Mononuclear cell (primary cell): ENCODE measurements at regions not wholly inside any gene's neighbourhood (a gene's known extent, or its start where the extent isn't known, plus 50 kb on each side); places are given as distances from the start of the nearest gene placed in this dataset.

ENCODE experiments used
- H3K27me3 ChIP-seq: 2 replicates; pipeline ENCODE4 v1.6.0; 2011; ENCODE audit warnings: low read length, control low read depth; ENCODE audit not compliant: insufficient read depth
- H3K4me1 ChIP-seq: 2 replicates; pipeline ENCODE4 v1.5.1; 2011; ENCODE audit warnings: mild to moderate bottlenecking, low read length, control low read depth; ENCODE audit not compliant: insufficient read depth
- H3K4me3 ChIP-seq: 2 replicates; pipeline ENCODE4 v1.5.1; 2011; ENCODE audit warnings: mild to moderate bottlenecking, low read length, moderate library complexity
- H3K9me3 ChIP-seq: 2 replicates; pipeline ENCODE4 v1.5.1; 2011; ENCODE audit warnings: low read depth, mild to moderate bottlenecking, control low read depth, low read length

GRCh38 chr3:188068342-188068741 is 85.6 kb upstream of the LPP start:
- Histone ChIP-seq H3K4me3 (no peak overlapping the region), H3K27me3 (no peaks in the 10 kb centered on the region), H3K4me1 (no peaks in the 10 kb centered on the region), H3K9me3 (no peaks in the 10 kb centered on the region)

GRCh38 chr3:188071636-188072035 is 82.3 kb upstream of the LPP start:
- H3K27me3 ChIP-seq: no peaks in the 10 kb centered on the region
- H3K4me1 ChIP-seq: no peaks in the 10 kb centered on the region
- H3K4me3 ChIP-seq: no peak overlapping the region
- no peaks in the 10 kb centered on the region for H3K9me3 ChIP-seq

- no peaks in the 10 kb centered on the region for H3K9me3 ChIP-seq
- H3K4me1 ChIP-seq: no peaks in the 10 kb centered on the region
- no peaks in the 10 kb centered on the region for H3K27me3 ChIP-seq
- H3K4me3 ChIP-seq: no peak overlapping the region
These were observed 77.8 kb upstream of the LPP start for GRCh38 chr3:188076176-188076575.

GRCh38 chr3:188077160-188077799 is 76.7 kb upstream of the LPP start:
- Histone ChIP-seq H3K9me3 (no peaks in the 10 kb centered on the region), H3K4me1 (no peaks in the 10 kb centered on the region), H3K27me3 (no peaks in the 10 kb centered on the region), H3K4me3 (no peak overlapping the region)

GRCh38 chr3:188080091-188080490 is 73.9 kb upstream of the LPP start:
- Histone ChIP-seq H3K9me3 (no peaks in the 10 kb centered on the region), H3K4me3 (no peak overlapping the region), H3K27me3 (no peaks in the 10 kb centered on the region), H3K4me1 (no peaks in the 10 kb centered on the region)

- Histone ChIP-seq H3K9me3 (no peaks in the 10 kb centered on the region), H3K4me1 (no peaks in the 10 kb centered on the region), H3K27me3 (no peaks in the 10 kb centered on the region), H3K4me3 (no peak overlapping the region)
These were observed 71.9 kb upstream of the LPP start for GRCh38 chr3:188082031-188082430.

GRCh38 chr3:188082450-188082849 is 71.5 kb upstream of the LPP start:
- Histone ChIP-seq H3K4me3 (no peak overlapping the region), H3K9me3 (no peaks in the 10 kb centered on the region), H3K27me3 (no peaks in the 10 kb centered on the region), H3K4me1 (no peaks in the 10 kb centered on the region)

- H3K9me3 ChIP-seq: no peaks in the 10 kb centered on the region
- no peaks in the 10 kb centered on the region for H3K27me3 ChIP-seq
- no peak overlapping the region for H3K4me3 ChIP-seq
- H3K4me1 ChIP-seq: no peaks in the 10 kb centered on the region
These were observed 70.9 kb upstream of the LPP start for GRCh38 chr3:188083011-188083410.

- Histone ChIP-seq H3K4me1 (no peaks in the 10 kb centered on the region), H3K4me3 (no peak overlapping the region), H3K27me3 (no peaks in the 10 kb centered on the region), H3K9me3 (no peaks in the 10 kb centered on the region)
These were observed 69.0 kb upstream of the LPP start for GRCh38 chr3:188084752-188085583.

- no peaks in the 10 kb centered on the region for H3K27me3 ChIP-seq
These were observed 68.1 kb upstream of the LPP start for GRCh38 chr3:188085584-188086560.

GRCh38 chr3:188088948-188089685 is 64.8 kb upstream of the LPP start:
- H3K27me3 ChIP-seq: no peaks in the 10 kb centered on the region
- no peaks in the 10 kb centered on the region for H3K9me3 ChIP-seq
- no peak overlapping the region for H3K4me3 ChIP-seq
- H3K4me1 ChIP-seq: no peaks in the 10 kb centered on the region

More at GRCh38 chr3:188085584-188086560, 68.1 kb upstream of the LPP start:
- H3K4me1 ChIP-seq: no peaks in the 10 kb centered on the region
- no peaks in the 10 kb centered on the region for H3K9me3 ChIP-seq
- no peak overlapping the region for H3K4me3 ChIP-seq

GRCh38 chr3:188090620-188091309 is 63.2 kb upstream of the LPP start:
- Histone ChIP-seq H3K9me3 (no peaks in the 10 kb centered on the region), H3K27me3 (no peaks in the 10 kb centered on the region), H3K4me1 (no peaks in the 10 kb centered on the region), H3K4me3 (no peak overlapping the region)

- no peaks in the 10 kb centered on the region for H3K27me3 ChIP-seq
- no peak overlapping the region for H3K4me3 ChIP-seq
- H3K4me1 ChIP-seq: no peaks in the 10 kb centered on the region
- no peaks in the 10 kb centered on the region for H3K9me3 ChIP-seq
These were observed 62.2 kb upstream of the LPP start for GRCh38 chr3:188091746-188092145.

GRCh38 chr3:188092648-188093047 is 61.3 kb upstream of the LPP start:
- Histone ChIP-seq H3K27me3 (no peaks in the 10 kb centered on the region), H3K4me1 (peaks cover 6% of the 10 kb centered on the region), H3K9me3 (no peaks in the 10 kb centered on the region), H3K4me3 (no peak overlapping the region)
